SJSA1 (cell line): ENCODE measurements at regions not wholly inside any gene's neighbourhood (a gene's known extent, or its start where the extent isn't known, plus 50 kb on each side); places are given as distances from the start of the nearest gene placed in this dataset.
"Not testable (repeated sequence)": the region's sequence is repeated elsewhere in the genome, so short reads cannot be mapped to it uniquely, and the experiment has no call there.

Experiments used
- DNase-seq, 2 experiments: peaks; one replicate each; pipeline ENCODE4 v3.0.0-alpha.2; 2015 to 2020; ENCODE audit warnings: low spot score in 2 of 2, low read depth in 1 of 2
- H3K27ac ChIP-seq: fragments of 250-450 bp; sonication (Bioruptor Pico); 2 replicates; pipeline ENCODE4 v1.5.1; 2020; ENCODE audit warnings: mild to moderate bottlenecking, moderate library complexity
- H3K27me3 ChIP-seq: fragments of 250-450 bp; sonication (Bioruptor Pico); replicated peaks from 2 replicates; pipeline ENCODE4 v1.5.1; 2020; ENCODE audit warnings: mild to moderate bottlenecking, moderate library complexity
- H3K36me3 ChIP-seq: fragments of 250-450 bp; sonication (Bioruptor Pico); 2 replicates; pipeline ENCODE4 v1.5.1; 2020; ENCODE audit warnings: mild to moderate bottlenecking
- H3K4me1 ChIP-seq: fragments of 250-450 bp; sonication (Bioruptor Pico); replicated peaks from 2 replicates; pipeline ENCODE4 v1.6.1; 2021; ENCODE audit warnings: mild to moderate bottlenecking
- H3K4me3 ChIP-seq: fragments of 250-450 bp; sonication (Bioruptor Pico); 2 replicates; pipeline ENCODE4 v1.5.1; 2020; ENCODE audit warnings: mild to moderate bottlenecking
- H3K9me3 ChIP-seq: fragments of 250-450 bp; sonication (Bioruptor Pico); replicated peaks from 2 replicates; pipeline ENCODE4 v1.5.1; 2020; ENCODE audit warnings: mild to moderate bottlenecking

DNA sequence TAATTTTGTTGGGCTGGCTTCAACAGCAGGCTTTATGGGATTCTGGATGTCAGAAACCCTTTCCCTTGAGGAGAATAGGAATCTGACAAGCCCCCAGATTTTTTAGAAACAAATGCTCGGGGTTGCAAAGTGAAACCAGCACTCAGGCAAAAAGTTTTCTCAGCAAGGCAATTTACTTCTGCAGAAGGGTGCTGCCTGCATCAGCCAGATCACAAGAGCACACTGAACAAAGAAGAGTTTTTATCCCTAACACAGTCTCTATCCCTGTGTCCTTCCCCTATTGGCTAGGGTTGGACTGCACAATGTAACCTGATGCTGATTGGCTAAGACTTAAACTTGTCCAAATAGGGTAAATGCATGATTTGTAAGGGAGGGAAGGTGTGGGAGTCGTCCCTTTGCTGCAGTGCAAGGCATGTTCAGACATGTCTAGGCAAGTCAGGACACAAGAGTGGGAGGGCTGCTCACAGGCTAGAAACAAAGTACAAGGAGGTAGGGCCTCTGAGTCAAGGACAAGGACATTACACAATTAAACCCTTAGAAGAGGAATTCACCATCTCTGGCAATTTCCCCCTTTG lies 175.8 kb downstream of the CCNG2 start:
- no peaks in the 10 kb centered on the region for H3K36me3 ChIP-seq
- no peaks in the 10 kb centered on the region for H3K4me1 ChIP-seq
- DNase-seq, result no peak
- peaks cover 6% of the 10 kb centered on the region for H3K9me3 ChIP-seq
- no peaks in the 10 kb centered on the region for H3K27me3 ChIP-seq
- no peak overlapping the region for H3K4me3 ChIP-seq
- H3K27ac ChIP-seq, result no peak overlapping the region

DNA sequence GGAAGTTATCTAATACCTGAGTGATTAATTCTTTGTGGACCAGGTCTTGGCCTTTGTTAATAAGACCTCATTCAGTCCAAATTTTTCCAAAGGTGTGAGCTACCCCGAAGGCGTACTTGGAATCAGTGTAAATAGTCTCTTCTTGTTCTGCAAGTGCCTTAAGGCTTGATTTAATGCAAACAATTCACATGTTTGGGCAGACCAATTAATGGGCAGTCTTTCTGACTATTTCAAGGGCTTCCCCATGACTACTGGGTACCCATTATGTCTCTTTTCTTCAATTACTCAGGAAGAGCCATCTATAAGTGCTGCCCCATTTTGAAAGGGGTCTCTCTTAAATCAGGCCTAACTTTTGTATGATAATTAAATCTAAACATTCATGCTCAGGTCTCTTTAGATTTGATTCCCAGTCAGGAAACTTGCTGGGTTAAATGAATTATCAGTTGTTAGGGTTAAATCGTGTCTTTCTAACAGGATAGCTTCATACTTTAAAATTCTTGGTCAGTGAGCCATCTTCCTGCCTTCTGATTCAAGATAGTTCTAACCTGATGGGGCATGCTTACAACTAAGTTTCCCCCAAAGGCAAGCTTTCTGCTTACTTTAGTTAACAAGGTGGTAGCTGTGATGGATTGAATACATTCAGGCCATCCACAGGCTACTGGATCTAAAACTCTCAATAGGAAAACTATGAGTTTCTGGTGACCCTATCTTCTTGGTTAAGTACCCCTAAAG lies 179.6 kb downstream of the CCNG2 start:
- no peaks in the 10 kb centered on the region for H3K27me3 ChIP-seq
- no peaks in the 10 kb centered on the region for H3K4me1 ChIP-seq
- H3K36me3 ChIP-seq, result no peaks in the 10 kb centered on the region
- H3K9me3 ChIP-seq, result peaks cover 6% of the 10 kb centered on the region
- no peak overlapping the region for H3K27ac ChIP-seq
- no peak overlapping the region for H3K4me3 ChIP-seq
- no peak for DNase-seq

DNA sequence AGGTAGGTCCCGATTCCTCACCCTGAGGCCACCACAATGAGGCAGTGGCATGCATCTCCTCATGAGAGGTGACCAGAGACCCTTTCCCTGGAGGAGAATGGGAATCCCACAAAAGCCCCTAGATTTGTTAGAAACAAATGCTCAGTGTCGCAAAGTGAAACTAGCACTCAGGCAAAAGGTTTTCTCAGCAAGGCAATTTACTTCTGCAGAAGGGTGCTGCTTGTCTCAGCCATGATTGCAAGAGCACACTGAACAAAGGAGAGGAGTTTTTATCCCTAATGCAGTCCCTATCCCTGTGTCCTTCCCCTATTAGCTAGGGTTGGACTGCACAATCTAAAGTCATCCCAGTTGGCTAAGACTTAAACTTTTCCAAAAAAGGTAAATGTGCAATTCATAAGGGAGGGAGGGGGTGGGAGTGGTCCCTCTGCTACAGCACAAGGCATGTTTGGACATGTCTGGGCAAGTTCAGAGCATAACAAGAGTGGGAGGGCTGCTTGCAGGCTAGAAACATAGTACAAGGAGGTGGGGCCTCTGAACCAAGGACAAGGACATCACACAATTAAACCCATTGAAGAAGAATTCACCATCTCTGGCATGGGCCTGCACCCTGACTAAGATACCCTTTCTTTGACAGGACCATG lies 185.3 kb downstream of the CCNG2 start:
- Histone ChIP-seq H3K9me3 (no peaks in the 10 kb centered on the region), H3K27me3 (no peaks in the 10 kb centered on the region), H3K4me1 (no peaks in the 10 kb centered on the region), H3K36me3 (no peaks in the 10 kb centered on the region), H3K4me3 (no peak overlapping the region), H3K27ac (no peak overlapping the region)
- DNase-seq, result no peak

DNA sequence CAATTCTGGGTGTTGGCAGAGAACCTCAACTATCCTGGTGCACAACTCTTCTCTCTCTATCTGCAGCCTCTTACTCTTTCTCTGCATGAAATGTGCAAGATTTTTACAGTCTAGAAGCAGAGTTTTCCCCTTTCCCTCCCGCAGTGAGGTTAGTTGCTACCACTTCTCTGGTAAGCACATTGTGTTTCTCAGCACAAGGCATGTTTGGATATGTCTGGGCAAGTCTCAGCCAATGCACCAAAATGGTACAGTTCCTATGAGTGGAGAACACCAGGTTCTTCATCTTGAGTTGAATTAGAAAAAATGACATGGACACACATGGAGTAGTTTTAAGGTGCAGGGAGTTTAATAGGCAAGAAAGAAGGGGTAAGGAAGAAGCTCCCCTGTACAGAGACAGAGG lies 187.0 kb downstream of the CCNG2 start:
- Histone ChIP-seq H3K4me3 (no peak overlapping the region), H3K27ac (no peak overlapping the region), H3K4me1 (no peaks in the 10 kb centered on the region), H3K36me3 (no peaks in the 10 kb centered on the region), H3K27me3 (peaks cover 2% of the 10 kb centered on the region; the same call in 1 of the 2 replicates), H3K9me3 (no peaks in the 10 kb centered on the region)
- DNase-seq, result no peak

DNA sequence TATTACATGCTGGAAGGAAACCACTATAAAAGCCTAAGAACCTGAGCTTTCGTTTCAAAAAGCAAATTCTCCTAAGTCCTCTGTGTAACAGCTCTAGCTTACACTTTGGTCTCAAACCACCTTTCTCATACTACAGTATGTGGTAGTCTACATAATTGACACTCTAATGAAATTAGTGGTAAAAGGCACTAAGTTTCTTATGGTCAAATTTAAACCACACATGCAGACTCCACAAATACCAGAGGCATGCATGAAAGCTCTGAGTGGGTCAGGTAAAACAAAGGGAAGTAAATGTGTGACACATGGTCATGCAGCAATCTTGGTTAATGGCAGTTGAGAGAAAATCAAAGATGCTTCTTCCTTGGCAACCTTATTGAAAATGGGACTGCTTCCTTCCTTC lies 187.8 kb downstream of the CCNG2 start:
- H3K36me3 ChIP-seq, result no peaks in the 10 kb centered on the region
- no peaks in the 10 kb centered on the region for H3K9me3 ChIP-seq
- H3K4me1 ChIP-seq, result no peaks in the 10 kb centered on the region
- no peak for DNase-seq
- H3K4me3 ChIP-seq, result no peak overlapping the region
- no peak overlapping the region for H3K27ac ChIP-seq
- peaks cover 4% of the 10 kb centered on the region; the same call in 1 of the 2 replicates for H3K27me3 ChIP-seq

DNA sequence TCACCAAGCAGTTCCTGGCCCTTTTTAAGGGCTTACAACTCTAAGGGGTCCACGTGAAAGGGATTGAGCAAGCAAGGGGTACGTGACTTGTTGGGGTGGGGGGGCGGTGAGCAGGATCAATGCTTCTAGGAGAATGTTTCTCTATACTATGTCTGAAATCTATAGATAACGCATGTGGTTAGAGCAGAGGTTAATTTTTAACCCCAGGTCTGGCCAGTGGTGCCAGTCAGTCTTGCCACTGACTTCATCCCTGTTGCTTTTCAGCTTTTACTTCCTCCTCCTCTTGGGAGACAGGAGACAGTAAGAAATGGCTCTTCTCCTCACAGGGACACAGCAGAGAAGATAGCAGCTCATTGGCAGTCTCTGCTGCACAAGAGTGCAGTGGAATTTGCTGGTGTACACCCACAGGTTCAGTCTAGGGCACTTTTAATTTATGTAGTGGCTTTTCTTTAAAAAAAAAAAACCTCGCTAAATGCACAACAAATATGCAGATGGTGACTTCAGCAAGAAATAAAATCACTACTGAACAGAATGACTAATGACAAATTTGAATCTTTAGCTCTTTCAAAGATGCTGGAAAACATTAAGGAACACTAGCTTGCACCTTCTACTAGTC lies 190.5 kb downstream of the CCNG2 start:
- Histone ChIP-seq H3K27ac (no peak overlapping the region), H3K36me3 (no peaks in the 10 kb centered on the region), H3K27me3 (peaks cover 4% of the 10 kb centered on the region; the same call in 1 of the 2 replicates), H3K4me1 (no peaks in the 10 kb centered on the region), H3K9me3 (no peaks in the 10 kb centered on the region), H3K4me3 (no peak overlapping the region)
- no peak for DNase-seq

DNA sequence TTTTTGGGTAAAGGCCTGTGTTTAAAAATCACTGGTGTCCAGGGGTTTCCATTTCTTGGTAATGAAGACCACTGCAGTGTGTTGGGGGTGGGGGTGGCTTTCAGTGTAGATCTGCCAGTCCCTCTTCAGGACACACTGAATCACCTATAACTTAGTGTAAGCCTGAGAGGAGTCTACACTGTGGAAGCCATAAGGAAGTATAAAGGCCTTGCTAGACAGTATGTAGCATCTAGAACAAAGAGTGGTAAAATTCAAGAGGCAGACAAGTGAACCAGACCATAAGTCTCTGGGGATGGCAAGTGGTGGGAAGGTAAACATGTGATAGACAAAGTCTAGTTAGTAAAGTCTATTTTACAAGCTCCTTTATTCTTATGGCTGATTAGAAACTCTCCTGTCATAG lies 191.8 kb downstream of the CCNG2 start:
- H3K27me3 ChIP-seq, result peaks cover 4% of the 10 kb centered on the region; the same call in 1 of the 2 replicates
- H3K27ac ChIP-seq, result no peak overlapping the region
- no peaks in the 10 kb centered on the region for H3K36me3 ChIP-seq

DNA sequence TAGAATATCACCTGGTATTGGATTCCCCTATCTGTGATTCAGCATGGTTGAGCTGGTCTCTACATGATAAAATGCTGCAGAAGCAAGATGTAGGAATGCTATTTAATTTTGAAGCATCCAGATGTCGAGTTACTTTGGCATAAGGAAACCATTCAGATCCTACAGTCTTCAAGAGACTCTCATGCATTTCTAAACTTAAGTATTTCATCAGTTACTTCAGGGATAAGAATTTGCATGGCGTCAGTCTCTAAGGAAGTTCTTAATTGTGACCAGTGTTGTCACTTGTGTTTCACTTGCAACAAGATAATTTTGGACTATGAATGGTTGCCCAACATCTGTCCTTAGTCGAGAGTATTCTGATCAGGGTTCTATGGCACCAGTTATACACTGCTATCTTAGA lies 192.4 kb downstream of the CCNG2 start:
- DNase-seq, result no peak
- Histone ChIP-seq H3K27me3 (peaks cover 4% of the 10 kb centered on the region; the same call in 1 of the 2 replicates), H3K4me1 (no peaks in the 10 kb centered on the region), H3K27ac (no peak overlapping the region), H3K4me3 (no peak overlapping the region), H3K36me3 (no peaks in the 10 kb centered on the region), H3K9me3 (no peaks in the 10 kb centered on the region)

More for the DNA sequence above, 191.8 kb downstream of the CCNG2 start:
- Histone ChIP-seq H3K9me3 (no peaks in the 10 kb centered on the region), H3K4me1 (no peaks in the 10 kb centered on the region), H3K4me3 (no peak overlapping the region)
- DNase-seq, result no peak

DNA sequence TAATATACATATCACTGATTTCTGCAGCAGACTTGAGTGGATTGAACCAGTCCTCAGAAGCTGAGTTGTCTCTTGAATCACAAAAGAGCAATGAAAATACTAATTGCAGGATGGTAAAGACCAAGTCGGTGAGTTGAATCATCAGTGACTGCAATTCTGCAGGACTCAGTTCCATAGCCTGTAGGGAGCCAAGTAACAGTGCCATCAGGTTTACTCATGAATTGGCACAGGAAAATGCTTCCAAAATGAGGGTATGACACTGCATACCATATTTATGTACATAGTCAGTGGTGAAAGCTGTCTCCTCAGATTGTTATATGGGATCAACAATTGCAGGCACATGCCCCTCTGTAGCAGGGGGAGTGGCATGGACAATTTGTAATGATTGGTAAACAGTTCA lies 192.8 kb downstream of the CCNG2 start:
- no peak overlapping the region for H3K4me3 ChIP-seq
- H3K36me3 ChIP-seq, result no peaks in the 10 kb centered on the region
- peaks cover 4% of the 10 kb centered on the region; the same call in 1 of the 2 replicates for H3K27me3 ChIP-seq
- no peak for DNase-seq
- H3K27ac ChIP-seq, result no peak overlapping the region
- H3K9me3 ChIP-seq, result no peaks in the 10 kb centered on the region
- H3K4me1 ChIP-seq, result no peaks in the 10 kb centered on the region

DNA sequence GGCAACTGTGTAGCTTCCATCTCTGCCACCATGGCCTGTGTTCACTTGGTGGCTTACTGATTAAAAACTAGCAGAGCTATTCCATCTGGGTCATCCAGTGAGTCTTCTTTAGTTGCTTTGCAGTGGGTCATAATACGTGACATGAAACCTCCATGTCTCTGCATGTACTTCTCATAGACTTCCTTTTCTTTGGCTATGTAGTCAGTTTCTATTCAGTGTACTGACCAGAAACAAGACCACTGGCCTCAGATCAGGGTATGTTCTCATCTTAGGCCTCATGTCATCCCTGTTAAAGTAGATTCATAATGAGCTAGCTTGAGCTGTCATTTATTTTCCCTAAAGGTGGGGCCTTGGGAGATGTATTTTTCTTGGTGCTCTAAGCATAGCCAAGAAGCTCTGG lies 195.2 kb downstream of the CCNG2 start:
- Histone ChIP-seq H3K4me3 (no peak overlapping the region), H3K9me3 (no peaks in the 10 kb centered on the region), H3K27ac (no peak overlapping the region), H3K4me1 (no peaks in the 10 kb centered on the region), H3K36me3 (no peaks in the 10 kb centered on the region), H3K27me3 (peaks cover 4% of the 10 kb centered on the region; the same call in 1 of the 2 replicates)
- no peak for DNase-seq

DNA sequence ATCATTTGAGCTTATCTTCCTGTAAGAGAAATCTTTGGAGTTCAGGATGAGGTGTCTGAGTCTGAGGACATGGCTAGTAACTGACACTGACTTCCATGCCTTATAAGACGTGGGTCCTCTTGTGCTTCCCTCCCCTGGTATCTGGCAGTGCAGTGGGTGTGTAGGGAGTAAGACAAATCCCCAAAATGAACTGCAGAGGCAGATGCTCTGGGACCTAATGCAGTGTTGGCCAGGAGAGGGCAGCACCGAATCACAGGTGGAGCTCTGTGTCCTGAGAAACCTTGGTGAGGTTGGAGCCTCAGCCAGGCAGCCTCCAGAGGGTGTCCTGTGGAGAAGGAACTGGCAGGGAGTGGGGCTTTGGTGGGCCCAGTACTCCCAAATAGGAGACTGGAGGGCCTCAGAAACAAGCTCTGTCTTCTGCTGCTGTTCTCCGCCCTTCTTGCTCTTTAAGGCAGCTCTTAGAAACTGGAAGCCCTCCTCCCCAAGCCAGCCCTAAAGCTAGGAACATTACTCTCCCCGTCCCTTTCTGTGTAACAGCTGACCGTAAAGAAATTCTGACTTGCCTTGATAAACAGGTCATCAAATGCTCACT lies 196.8 kb downstream of the CCNG2 start:
- H3K9me3 ChIP-seq, H3K4me3 ChIP-seq, H3K4me1 ChIP-seq, DNase-seq, H3K36me3 ChIP-seq, H3K27ac ChIP-seq, H3K27me3 ChIP-seq: not testable (repeated sequence)

DNA sequence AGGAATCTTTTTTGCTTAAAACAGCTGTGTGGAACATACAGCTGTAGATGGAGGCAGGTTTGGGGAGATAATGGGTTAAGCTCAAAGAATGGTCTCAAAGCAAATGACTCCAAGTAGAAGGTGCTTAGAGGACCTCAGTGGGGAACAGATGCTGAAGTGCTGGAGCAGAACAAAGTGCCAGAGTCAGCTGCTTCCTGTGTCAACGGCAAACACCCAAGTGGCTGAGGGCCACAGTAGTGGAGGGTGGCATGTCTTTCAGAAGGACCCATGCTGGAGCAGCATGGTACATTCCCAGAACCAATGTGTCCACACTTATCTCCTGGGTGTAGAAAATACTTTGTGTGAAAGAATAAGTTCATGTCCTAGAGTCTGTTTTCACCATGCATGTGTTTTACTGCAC lies 197.5 kb downstream of the CCNG2 start:
- Histone ChIP-seq H3K9me3 (no peaks in the 10 kb centered on the region), H3K4me3 (no peak overlapping the region), H3K27me3 (no peaks in the 10 kb centered on the region), H3K4me1 (no peaks in the 10 kb centered on the region), H3K27ac (no peak overlapping the region), H3K36me3 (no peaks in the 10 kb centered on the region)
- DNase-seq, result no peak

DNA sequence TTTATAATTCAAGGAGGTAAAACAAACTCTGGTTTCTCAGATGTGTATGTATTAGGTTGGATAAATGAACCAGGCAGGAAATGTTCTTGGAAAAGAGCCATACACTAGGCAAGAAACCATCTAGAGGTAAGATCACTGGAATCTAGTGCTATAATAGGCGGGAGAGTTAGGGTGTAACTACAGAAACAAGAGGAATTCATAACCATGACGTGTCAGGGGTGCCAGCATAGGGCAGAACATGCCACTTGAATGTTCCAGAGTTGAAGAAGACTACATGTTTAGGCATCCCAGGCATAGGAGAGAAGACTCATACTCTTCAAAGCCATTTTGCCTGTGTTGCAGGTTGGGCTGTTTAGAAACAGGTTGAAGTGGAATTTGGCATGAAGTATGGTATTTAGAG lies 198.7 kb downstream of the CCNG2 start:
- no peak for DNase-seq

More for the DNA sequence above, 198.7 kb downstream of the CCNG2 start:
- Histone ChIP-seq H3K27ac (no peak overlapping the region), H3K4me3 (no peak overlapping the region), H3K27me3 (0 out of 2 replicates have a peak, but pooled peaks cover 3% of the 10 kb centered on the region), H3K4me1 (no peaks in the 10 kb centered on the region), H3K9me3 (no peaks in the 10 kb centered on the region), H3K36me3 (no peaks in the 10 kb centered on the region)
